H1 (cell line): ENCODE measurements at regions not wholly inside any gene's neighbourhood (a gene's known extent, or its start where the extent isn't known, plus 50 kb on each side); places are given as distances from the start of the nearest gene placed in this dataset.

Experiments
- BRCA1 ChIP-seq: IDR thresholded peaks from 2 replicates; pipeline ENCODE4 v1.6.1; 2012; ENCODE audit warnings: low read depth, low read length, improper control_type of control experiment
- CHD7 ChIP-seq: fragments of 300-600 bp; sonication (generic); IDR thresholded peaks from 2 replicates; pipeline ENCODE4 v1.7.1; 2012; ENCODE audit warnings: low read length, moderate library complexity, mild to moderate bottlenecking, inconsistent platforms; ENCODE audit not compliant: insufficient replicate concordance
- CTBP2 ChIP-seq: IDR thresholded peaks from 2 replicates; pipeline ENCODE4 v1.7.0; 2011; ENCODE audit warnings: borderline replicate concordance, mild to moderate bottlenecking, moderate library complexity, mixed read lengths, low read length; ENCODE audit not compliant: insufficient read depth, insufficient read length
- JUN ChIP-seq: IDR thresholded peaks from 2 replicates; pipeline ENCODE4 v1.6.1; 2011; ENCODE audit warnings: low read depth, mild to moderate bottlenecking, improper control_type of control experiment, low read length
- KDM5A ChIP-seq: fragments of 200-600 bp; IDR thresholded peaks from 2 replicates; pipeline ENCODE4 v1.7.1; 2012; ENCODE audit warnings: mild to moderate bottlenecking, low read length, inconsistent platforms, mixed read lengths
- POU5F1 ChIP-seq: IDR thresholded peaks from 2 replicates; pipeline ENCODE4 v1.6.1; 2011; ENCODE audit warnings: low read depth, mild to moderate bottlenecking, low read length, moderate library complexity
- SP1 ChIP-seq: IDR thresholded peaks from 2 replicates; pipeline ENCODE4 v1.6.1; 2011; ENCODE audit warnings: low read depth, low read length
- YY1 ChIP-seq: IDR thresholded peaks from 2 replicates; pipeline ENCODE4 v1.6.1; 2011; ENCODE audit warnings: low read depth, mild to moderate bottlenecking, low read length

GRCh38 chr6:155509743-155510475 is 54.3 kb upstream of the NOX3 start (continued):
- TF ChIP-seq CHD7 (no peak), KDM5A (no peak), POU5F1 (no peak), BRCA1 (no peak), CTBP2 (no peak), YY1 (no peak), SP1 (no peak), JUN (no peak)
